Subcutaneous abdominal adipose tissue (tissue), 5 donors: ENCODE measurements at regions not wholly inside any gene's neighbourhood (a gene's known extent, or its start where the extent isn't known, plus 50 kb on each side); places are given as distances from the start of the nearest gene placed in this dataset.

ENCODE experiments used
- H3K27ac ChIP-seq: one replicate; pipeline ENCODE4 v1.7.0; 2013; ENCODE audit warnings: low read depth, mild to moderate bottlenecking, inconsistent platforms, low read length, moderate library complexity
- H3K27me3 ChIP-seq, 5 donors: one replicate each; pipeline ENCODE4 v1.7.0; 2013; ENCODE audit warnings: low read length in 5 of 5, inconsistent platforms in 1 of 5; ENCODE audit not compliant: control insufficient read depth in 5 of 5, insufficient read depth in 4 of 5
- H3K36me3 ChIP-seq, 5 donors: one replicate each; pipeline ENCODE4 v1.7.0; 2013; ENCODE audit warnings: low read length in 5 of 5; ENCODE audit not compliant: control insufficient read depth in 5 of 5, insufficient read depth in 5 of 5
- H3K4me1 ChIP-seq, 5 donors: one replicate each; pipeline ENCODE4 v1.7.0; 2013; ENCODE audit warnings: low read length in 5 of 5, mild to moderate bottlenecking in 3 of 5, moderate library complexity in 1 of 5; ENCODE audit not compliant: control insufficient read depth in 5 of 5, insufficient read depth in 5 of 5
- H3K4me3 ChIP-seq, 5 donors: one replicate each; pipeline ENCODE4 v1.7.0; 2013; ENCODE audit warnings: low read length in 5 of 5, low read depth in 1 of 5
- H3K9ac ChIP-seq, 5 donors: one replicate each; pipeline ENCODE4 v1.7.0; 2013; ENCODE audit warnings: low read length in 5 of 5, mild to moderate bottlenecking in 4 of 5, moderate library complexity in 3 of 5
- H3K9me3 ChIP-seq, 5 donors: one replicate each; pipeline ENCODE4 v1.7.0; 2013; ENCODE audit warnings: low read length in 5 of 5; ENCODE audit not compliant: control insufficient read depth in 5 of 5
- donor health status: healthy.
- donor health status: healthy.
- donor health status: healthy.
- donor health status: healthy.
- donor health status: healthy.

DNA sequence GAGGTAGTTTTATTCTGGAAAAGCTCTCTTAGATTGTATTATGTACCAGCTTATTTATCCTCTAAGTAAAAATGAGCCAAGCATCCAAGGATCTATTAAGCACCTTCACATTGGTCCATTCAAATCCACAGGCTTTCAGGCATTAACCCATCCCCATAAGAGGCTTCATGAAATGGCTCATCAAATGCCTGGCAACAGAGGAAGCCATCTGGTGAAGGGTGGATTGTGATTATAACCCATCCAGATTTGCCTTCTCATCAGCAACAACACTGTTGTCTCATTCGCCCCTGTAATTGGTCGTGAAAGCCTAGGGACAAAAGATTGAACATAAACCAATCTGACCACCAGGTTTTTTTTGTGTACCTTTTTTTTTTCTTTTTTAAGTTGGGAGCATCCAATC is 134.3 kb upstream of the TACR1 start:
- H3K9ac ChIP-seq, result no peak overlapping the region

DNA sequence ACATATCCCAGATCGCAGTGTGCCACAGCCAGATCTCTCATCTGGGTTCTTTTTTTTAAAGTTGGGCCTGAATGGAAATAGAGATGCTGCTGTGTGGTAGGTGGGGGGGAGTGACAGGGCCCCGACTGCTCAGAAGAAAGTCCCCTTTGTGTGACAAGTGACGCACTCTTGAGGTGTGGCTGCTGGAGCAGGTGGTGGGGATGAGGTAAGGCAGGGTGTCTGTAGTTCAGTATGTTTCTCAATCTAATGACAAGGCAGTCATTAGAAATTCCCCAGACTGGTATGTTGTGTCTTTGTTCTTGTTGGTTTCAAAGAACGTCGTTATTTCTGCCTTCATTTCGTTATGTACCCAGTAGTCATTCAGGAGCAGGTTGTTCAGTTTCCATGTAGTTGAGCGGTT is 128.8 kb upstream of the TACR1 start:
- H3K9ac ChIP-seq, result no peak overlapping the region
- no peaks in the 10 kb centered on the region for H3K36me3 ChIP-seq
- no peak overlapping the region for H3K4me3 ChIP-seq
- no peaks in the 10 kb centered on the region for H3K27me3 ChIP-seq
- no peak overlapping the region for H3K27ac ChIP-seq
- no peaks in the 10 kb centered on the region for H3K9me3 ChIP-seq
- peaks cover 0 to 8% (median 0%) of the 10 kb centered on the region in 5 donors for H3K4me1 ChIP-seq

More for the DNA sequence above, 134.3 kb upstream of the TACR1 start:
- no peak overlapping the region for H3K4me3 ChIP-seq
- no peaks in the 10 kb centered on the region for H3K27me3 ChIP-seq
- H3K36me3 ChIP-seq, result no peaks in the 10 kb centered on the region
- H3K4me1 ChIP-seq, result no peaks in the 10 kb centered on the region
- no peak overlapping the region for H3K27ac ChIP-seq
- H3K9me3 ChIP-seq, result no peaks in the 10 kb centered on the region

DNA sequence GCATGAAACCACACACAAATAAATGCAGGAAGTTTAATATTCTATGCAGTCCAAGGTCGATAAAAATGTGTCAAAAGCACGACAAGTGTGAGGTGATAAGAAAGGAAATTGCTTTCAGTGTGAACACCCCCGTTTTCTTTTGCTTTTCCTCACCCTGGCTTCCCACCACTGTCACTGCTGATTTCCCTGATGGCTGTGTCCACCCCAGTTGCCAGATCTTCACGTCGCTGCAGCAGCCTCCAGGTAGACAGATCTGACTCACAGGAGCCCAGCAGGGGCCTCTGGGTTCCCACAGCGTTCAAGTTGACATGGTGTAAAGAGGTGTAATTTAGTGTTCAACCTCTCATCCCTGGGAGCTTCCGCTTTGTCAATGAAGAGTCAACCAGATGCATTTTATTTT is 128.0 kb upstream of the TACR1 start:
- Histone ChIP-seq H3K4me1 (peaks cover 0 to 8% (median 0%) of the 10 kb centered on the region in 5 donors), H3K9me3 (no peaks in the 10 kb centered on the region), H3K36me3 (no peaks in the 10 kb centered on the region)

DNA sequence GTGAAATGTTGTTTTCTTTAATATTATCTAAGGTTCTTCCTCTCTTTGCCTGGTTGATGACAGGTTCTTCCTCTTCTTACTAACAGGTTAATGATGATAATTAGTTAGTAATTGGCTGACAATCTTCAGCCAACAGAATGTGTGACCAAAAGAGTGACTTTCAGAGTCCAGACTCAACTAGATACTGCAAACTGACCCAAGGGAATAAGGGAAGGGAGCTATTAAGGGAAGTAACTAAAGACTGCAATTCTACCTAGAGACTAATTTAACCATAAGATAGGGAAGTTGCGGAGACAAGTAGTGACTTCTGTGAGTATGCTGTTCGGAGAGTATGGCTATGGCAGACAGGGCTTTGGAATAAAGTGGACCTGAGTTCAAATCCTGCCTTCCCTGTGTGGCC is 127.3 kb upstream of the TACR1 start:
- peaks cover 0 to 8% (median 0%) of the 10 kb centered on the region in 5 donors for H3K4me1 ChIP-seq
- H3K27ac ChIP-seq, result no peak overlapping the region
- H3K27me3 ChIP-seq, result no peaks in the 10 kb centered on the region
- H3K9ac ChIP-seq, result no peak overlapping the region
- H3K4me3 ChIP-seq, result no peak overlapping the region
- H3K9me3 ChIP-seq, result no peaks in the 10 kb centered on the region
- H3K36me3 ChIP-seq, result no peaks in the 10 kb centered on the region

More for the DNA sequence above, 128.0 kb upstream of the TACR1 start:
- Histone ChIP-seq H3K9ac (no peak overlapping the region), H3K27me3 (no peaks in the 10 kb centered on the region), H3K27ac (no peak overlapping the region), H3K4me3 (no peak overlapping the region)

DNA sequence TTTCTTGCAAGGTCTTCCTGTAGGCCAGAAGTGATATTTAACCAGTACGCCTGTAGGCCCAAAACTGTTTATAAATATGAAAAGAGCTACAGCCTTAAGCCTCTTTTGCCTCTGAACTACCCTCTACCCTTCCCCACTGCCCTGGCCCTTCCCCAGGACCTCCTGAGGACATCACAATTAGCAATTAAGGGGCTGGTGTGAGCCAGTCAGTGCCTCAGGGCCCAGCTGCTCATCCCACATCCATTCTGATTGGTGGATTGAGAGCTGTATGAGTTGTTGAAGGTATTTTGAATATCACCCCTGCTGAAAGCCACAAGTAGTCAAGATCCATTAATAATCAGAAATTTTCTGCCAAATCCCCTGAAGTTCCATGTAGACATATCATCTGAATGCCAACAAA is 126.3 kb upstream of the TACR1 start:
- Histone ChIP-seq H3K4me3 (no peak overlapping the region), H3K36me3 (no peaks in the 10 kb centered on the region), H3K27ac (no peak overlapping the region), H3K9ac (no peak overlapping the region), H3K27me3 (no peaks in the 10 kb centered on the region), H3K4me1 (peaks cover 0 to 8% (median 0%) of the 10 kb centered on the region in 5 donors), H3K9me3 (no peaks in the 10 kb centered on the region)

DNA sequence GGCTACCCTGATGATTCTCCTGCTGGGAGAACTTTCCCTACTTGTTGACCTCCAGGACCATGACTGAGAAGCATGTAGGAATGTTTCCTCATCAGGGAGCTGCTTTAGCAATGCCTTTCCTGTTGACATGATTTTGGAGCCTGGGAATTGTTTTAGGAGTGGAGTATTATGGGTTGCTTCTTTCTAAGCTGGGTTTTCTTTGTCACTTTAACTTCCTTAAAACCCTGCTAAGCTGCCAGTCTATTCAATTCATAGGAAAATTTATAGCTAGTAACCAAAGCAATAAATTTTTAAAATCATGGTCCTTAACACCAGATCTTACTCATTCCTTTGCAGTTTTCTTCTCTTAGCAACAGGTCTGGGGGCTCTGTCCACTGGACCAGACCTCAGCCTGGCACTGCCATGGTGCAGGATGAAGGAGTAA is 125.6 kb upstream of the TACR1 start:
- Histone ChIP-seq H3K9me3 (no peaks in the 10 kb centered on the region), H3K27ac (no peak overlapping the region), H3K4me3 (no peak overlapping the region), H3K27me3 (no peaks in the 10 kb centered on the region), H3K4me1 (peaks cover 0 to 8% (median 0%) of the 10 kb centered on the region in 5 donors), H3K36me3 (no peaks in the 10 kb centered on the region), H3K9ac (no peak overlapping the region)

DNA sequence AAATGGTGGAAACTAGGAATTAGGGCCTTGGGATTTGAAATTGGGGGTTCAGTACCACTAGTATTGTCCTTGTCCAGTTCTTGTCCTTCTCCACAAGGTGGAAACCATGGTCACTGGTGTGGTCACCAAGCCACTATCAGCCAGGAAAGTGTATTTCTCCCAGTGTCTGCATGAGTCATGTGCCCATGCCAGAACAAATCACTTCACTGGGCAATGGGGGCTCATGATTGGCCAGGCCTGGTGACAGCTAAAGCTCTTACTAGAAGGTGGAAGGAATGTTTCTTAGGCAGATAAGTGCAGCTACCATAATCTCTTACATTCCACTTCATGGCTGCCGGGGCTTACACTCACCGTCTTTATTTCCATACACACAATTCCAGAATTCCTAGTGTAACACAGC is 124.8 kb upstream of the TACR1 start:
- Histone ChIP-seq H3K9ac (no peak overlapping the region), H3K4me3 (no peak overlapping the region), H3K4me1 (peaks cover 0 to 8% (median 0%) of the 10 kb centered on the region in 5 donors), H3K36me3 (no peaks in the 10 kb centered on the region), H3K9me3 (no peaks in the 10 kb centered on the region), H3K27ac (no peak overlapping the region), H3K27me3 (no peaks in the 10 kb centered on the region)

DNA sequence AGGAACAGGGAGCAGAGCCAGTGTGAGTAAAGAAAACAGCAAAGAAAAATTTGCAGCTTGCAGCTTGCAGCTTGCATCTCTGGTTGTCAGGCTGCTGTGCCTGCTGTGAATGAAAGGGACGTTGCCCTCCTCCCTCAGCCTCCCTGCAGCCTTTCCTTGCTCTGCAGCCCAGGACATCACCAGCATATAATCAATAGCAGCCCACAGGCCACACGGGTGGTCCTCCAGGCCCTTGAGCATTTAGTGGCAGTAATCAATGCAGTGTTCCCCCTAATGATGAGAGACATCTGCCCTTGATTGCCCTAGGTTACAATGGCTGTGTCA is 122.2 kb upstream of the TACR1 start:
- Histone ChIP-seq H3K4me1 (peaks cover 0 to 8% (median 0%) of the 10 kb centered on the region in 5 donors), H3K9me3 (no peaks in the 10 kb centered on the region), H3K27me3 (no peaks in the 10 kb centered on the region), H3K36me3 (no peaks in the 10 kb centered on the region), H3K27ac (no peak overlapping the region), H3K4me3 (no peak overlapping the region), H3K9ac (no peak overlapping the region)

DNA sequence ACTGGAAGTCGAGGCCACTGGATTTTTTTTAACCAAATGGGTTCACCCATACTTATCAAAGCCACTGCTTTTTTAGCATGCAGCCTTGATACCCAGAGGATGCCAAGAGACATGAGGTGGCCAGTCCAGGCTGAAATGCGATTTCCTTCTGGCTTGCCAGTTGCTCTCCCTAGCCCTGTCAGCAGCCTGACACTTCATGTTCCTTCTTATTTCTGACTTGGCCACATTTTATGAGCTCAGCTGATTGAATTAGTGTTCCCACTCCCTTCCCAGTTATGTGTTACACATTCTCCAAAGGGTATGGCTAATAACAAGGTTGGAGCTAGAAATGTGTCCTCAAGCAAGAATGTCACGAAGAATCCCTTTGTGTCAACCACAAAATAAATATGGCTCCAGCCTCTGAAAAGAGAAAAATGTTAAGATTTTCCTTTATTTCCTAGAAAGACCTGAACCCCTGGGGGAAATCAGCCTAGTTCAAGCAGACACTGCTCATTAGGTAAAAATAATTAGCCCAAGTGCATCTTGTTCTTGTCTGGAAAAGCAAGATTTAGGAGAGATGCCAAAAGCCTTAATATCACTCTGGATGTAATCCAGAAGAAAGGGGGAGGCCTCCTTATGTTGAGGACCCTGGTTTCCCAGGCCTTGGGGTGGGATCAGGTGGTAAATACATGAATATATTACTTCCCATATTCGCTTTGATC is 121.7 kb upstream of the TACR1 start:
- no peak overlapping the region for H3K9ac ChIP-seq

DNA sequence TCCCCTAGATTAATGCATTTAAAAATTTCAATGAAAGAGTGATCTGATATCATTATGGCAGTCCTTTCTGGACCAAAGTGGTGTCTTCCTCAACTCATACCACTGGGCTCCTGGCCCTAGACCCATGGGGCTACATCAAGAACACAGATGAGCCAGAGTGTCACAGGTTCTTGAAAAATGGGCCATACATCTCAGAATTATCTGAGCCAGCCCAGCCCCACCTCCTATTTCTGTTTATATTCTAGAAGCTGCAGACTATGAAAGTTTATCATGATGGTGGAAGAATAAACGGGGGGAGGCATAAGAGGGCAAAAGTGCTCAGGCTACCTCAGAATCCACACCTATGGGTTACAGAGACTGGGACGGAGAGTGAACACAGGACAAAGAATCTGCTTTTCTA is 120.6 kb upstream of the TACR1 start:
- H3K36me3 ChIP-seq, result no peaks in the 10 kb centered on the region
- peaks cover 0 to under 1% (median 0%) of the 10 kb centered on the region in 5 donors for H3K4me1 ChIP-seq
- no peak overlapping the region for H3K9ac ChIP-seq
- H3K9me3 ChIP-seq, result no peaks in the 10 kb centered on the region
- H3K27ac ChIP-seq, result no peak overlapping the region
- H3K27me3 ChIP-seq, result peaks cover 0 to 3% (median 0%) of the 10 kb centered on the region in 5 donors
- H3K4me3 ChIP-seq, result no peak overlapping the region

More for the DNA sequence above, 121.7 kb upstream of the TACR1 start:
- Histone ChIP-seq H3K27ac (no peak overlapping the region), H3K4me3 (no peak overlapping the region), H3K36me3 (no peaks in the 10 kb centered on the region), H3K27me3 (no peaks in the 10 kb centered on the region), H3K4me1 (peaks cover 0 to 8% (median 0%) of the 10 kb centered on the region in 5 donors), H3K9me3 (no peaks in the 10 kb centered on the region)
